Endothelial cell (in vitro differentiated cells): ENCODE measurements at regions not wholly inside any gene's neighbourhood (a gene's known extent, or its start where the extent isn't known, plus 50 kb on each side); places are given as distances from the start of the nearest gene placed in this dataset.

ENCODE experiments used
- DNase-seq: peaks from one replicate; pipeline ENCODE4 v3.0.0; 2021; ENCODE audit warnings: low spot score
- H3K27ac Mint-ChIP-seq: one replicate; pipeline ENCODE4 v1.8.0; 2021; ENCODE audit warnings: mixed read lengths, inconsistent platforms; ENCODE audit not compliant: unreplicated experiment
- H3K27me3 Mint-ChIP-seq: one replicate; pipeline ENCODE4 v1.8.0; 2021; ENCODE audit warnings: mild to moderate bottlenecking, moderate library complexity, mixed read lengths, inconsistent platforms; ENCODE audit not compliant: unreplicated experiment
- H3K36me3 Mint-ChIP-seq: one replicate; pipeline ENCODE4 v1.8.0; 2021; ENCODE audit warnings: mild to moderate bottlenecking, low read depth, mixed read lengths, inconsistent platforms; ENCODE audit not compliant: unreplicated experiment
- H3K4me1 Mint-ChIP-seq: one replicate; pipeline ENCODE4 v1.8.0; 2021; ENCODE audit warnings: mild to moderate bottlenecking, mixed read lengths, inconsistent platforms; ENCODE audit not compliant: unreplicated experiment
- H3K4me3 Mint-ChIP-seq: one replicate; pipeline ENCODE4 v1.8.0; 2021; ENCODE audit warnings: mild to moderate bottlenecking, mixed read lengths, inconsistent platforms; ENCODE audit not compliant: unreplicated experiment
- H3K9me3 Mint-ChIP-seq: one replicate; pipeline ENCODE4 v1.8.0; 2021; ENCODE audit warnings: mixed read lengths, inconsistent platforms; ENCODE audit not compliant: unreplicated experiment
- TF ChIP-seq, protein P1 (sequence below): fragments of 200-600 bp; sonication (generic); IDR thresholded peaks from one replicate; pipeline ENCODE4 v1.5.0; 2021; ENCODE audit warnings: antibody characterized with exemption; ENCODE audit not compliant: unreplicated experiment

DNA sequence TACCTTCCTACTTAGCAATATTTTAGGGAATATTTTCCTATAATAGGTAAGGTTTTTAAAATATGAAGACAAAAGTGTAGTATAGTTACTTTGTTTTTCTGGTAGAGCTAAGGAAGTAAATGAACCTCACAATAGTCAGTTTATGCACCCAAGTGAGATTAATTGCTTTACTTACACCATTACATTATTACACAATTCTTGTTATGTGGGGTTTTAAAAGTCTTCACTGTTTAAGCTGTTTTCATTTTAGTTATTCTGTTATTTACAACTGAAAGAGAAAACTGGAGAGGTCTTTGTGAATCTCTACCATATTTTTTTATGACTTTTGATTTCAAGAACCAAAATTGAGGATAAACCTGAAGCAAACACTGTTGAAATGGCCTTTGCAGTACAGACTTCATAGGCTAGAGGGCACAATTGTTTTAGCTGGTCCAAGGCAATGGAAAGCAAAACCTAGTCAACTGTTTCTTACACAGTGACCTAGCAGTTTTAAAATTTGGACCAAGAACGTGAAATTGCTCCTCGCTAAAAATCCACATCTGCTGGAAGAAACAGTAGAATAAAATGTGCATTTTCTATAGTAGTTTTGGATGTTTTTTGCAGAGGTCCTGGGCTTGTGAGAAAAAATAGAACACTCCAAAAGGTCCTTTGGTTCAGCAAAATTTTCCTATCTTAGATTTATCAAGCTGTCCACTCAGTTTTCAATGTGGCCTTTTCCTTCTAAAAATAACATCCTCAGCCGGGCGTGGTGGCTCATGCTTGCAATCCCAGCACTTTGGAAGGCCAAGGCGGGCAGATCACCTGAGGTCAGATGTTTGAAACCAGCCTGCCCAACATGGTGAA, 66.4 kb upstream of the FER start:
- no peak overlapping the region for H3K4me3 Mint-ChIP-seq
- DNase-seq: peak; percentile 50
- no peak overlapping the region for H3K27ac Mint-ChIP-seq
- TF ChIP-seq, protein P1, sequence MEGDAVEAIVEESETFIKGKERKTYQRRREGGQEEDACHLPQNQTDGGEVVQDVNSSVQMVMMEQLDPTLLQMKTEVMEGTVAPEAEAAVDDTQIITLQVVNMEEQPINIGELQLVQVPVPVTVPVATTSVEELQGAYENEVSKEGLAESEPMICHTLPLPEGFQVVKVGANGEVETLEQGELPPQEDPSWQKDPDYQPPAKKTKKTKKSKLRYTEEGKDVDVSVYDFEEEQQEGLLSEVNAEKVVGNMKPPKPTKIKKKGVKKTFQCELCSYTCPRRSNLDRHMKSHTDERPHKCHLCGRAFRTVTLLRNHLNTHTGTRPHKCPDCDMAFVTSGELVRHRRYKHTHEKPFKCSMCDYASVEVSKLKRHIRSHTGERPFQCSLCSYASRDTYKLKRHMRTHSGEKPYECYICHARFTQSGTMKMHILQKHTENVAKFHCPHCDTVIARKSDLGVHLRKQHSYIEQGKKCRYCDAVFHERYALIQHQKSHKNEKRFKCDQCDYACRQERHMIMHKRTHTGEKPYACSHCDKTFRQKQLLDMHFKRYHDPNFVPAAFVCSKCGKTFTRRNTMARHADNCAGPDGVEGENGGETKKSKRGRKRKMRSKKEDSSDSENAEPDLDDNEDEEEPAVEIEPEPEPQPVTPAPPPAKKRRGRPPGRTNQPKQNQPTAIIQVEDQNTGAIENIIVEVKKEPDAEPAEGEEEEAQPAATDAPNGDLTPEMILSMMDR: peak; percentile 63
- no peaks in the 10 kb centered on the region for H3K9me3 Mint-ChIP-seq
- H3K36me3 Mint-ChIP-seq: no peaks in the 10 kb centered on the region
- peaks cover 5% of the 10 kb centered on the region for H3K27me3 Mint-ChIP-seq
- peaks cover 6% of the 10 kb centered on the region for H3K4me1 Mint-ChIP-seq

DNA sequence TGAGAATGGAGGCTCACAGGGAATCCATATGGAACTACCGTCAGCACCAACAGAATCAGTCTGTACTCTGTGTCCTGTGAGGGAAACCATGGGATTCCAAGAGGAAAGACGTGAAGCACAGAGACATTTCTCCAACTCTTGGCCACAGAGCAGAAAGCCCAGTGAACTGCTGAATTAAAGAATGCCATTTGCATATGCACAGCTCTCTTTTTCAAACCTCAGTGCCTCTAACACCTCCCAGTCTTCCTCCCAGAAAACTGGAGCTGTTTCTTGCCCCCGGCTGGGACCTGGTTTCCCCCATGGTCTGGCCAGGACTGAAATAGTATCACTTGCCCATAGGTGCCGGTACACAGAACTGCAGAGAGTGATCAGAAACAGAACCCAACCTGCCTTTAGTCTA, 69.6 kb upstream of the FER start:
- Mint-ChIP-seq H3K27me3 (peaks cover 5% of the 10 kb centered on the region), H3K27ac (no peak overlapping the region), H3K4me1 (peaks cover 2% of the 10 kb centered on the region), H3K4me3 (no peak overlapping the region), H3K9me3 (no peaks in the 10 kb centered on the region), H3K36me3 (no peaks in the 10 kb centered on the region)
- DNase-seq: no peak
- TF ChIP-seq, protein P1: no peak

DNA sequence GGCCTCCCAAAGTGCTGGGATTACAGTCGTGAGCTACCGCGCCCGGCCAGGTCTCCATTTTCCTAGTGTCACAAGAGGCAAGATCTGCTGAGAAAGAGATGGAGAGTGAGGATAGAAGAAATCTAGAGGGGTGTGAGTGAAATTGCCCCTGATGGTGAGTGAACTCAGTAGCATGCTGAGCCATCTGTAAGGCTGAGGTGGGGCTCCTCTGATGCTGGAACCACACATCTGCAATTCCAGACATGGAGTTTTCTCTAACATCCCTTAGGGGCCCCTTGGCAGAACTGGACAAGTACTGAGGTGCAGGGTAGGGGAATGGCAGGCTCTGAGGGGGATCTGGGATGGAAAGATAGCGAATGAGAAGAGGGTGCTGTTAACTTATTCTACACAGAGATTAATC, 72.0 kb upstream of the FER start:
- Mint-ChIP-seq H3K27ac (no peak overlapping the region), H3K9me3 (no peaks in the 10 kb centered on the region), H3K36me3 (no peaks in the 10 kb centered on the region), H3K4me3 (no peak overlapping the region), H3K4me1 (peaks cover 5% of the 10 kb centered on the region), H3K27me3 (peaks cover 6% of the 10 kb centered on the region)
- TF ChIP-seq, protein P1: no peak
- no peak for DNase-seq

DNA sequence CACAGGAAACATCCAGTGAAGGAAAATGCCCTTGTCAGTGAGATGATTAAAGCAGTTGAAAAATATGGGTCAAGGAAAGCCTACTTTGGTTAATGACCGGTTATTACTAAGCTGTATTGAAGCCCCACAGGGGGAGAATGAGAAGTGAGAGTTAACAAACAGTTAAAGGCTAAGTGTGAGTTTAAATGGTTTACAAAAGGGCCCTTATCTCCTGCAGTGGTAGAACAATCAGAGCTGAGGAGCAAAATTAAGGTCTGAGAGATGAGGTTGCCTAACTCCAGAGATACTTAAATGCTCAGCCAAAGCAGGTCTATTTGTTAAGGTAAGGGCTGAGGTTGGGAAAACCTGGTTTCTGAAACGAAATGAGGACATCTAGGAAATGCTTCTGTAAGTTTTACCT, 75.1 kb upstream of the FER start:
- Mint-ChIP-seq H3K9me3 (no peaks in the 10 kb centered on the region), H3K4me3 (no peak overlapping the region), H3K27ac (no peak overlapping the region), H3K27me3 (peaks cover 1% of the 10 kb centered on the region), H3K36me3 (no peaks in the 10 kb centered on the region), H3K4me1 (peaks cover 3% of the 10 kb centered on the region)
- no peak for DNase-seq
- TF ChIP-seq, protein P1: no peak

DNA sequence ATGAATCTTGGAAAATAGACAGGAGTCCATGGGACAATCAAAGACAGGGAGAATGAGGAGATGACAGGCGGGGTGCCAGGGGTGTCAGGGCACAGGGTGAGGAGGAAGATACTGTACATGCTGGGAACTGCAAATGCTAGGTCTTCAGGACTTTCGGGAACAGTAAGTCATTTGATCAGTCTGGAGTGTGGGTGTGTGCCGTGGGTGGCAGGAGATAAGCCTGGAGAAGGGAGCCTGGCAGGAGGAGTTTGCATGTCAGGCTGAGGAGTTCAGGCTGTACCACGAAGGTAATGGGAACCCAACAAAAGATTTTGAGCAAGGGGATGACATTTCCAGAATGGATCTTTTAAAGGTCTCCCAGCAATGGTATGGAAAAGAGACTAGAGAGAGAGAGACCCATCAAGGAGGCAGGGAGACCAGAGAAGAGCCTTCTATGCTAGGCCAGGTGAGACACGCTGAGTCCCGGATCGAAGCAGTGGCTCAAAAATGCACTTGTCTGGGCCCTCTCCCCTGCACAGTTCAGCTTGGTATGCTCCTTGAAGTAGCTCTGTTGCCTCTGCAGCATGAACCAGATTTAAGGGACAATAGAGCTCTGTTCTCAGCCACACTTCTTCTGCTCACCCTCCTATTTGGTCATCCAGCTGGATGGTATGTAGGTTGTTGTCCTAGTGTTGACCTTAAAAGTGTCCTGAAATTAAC, 77.0 kb upstream of the FER start:
- DNase-seq: no peak
- Mint-ChIP-seq H3K27me3 (peaks cover 1% of the 10 kb centered on the region), H3K4me3 (no peak overlapping the region), H3K4me1 (peaks cover 3% of the 10 kb centered on the region), H3K36me3 (no peaks in the 10 kb centered on the region), H3K9me3 (no peaks in the 10 kb centered on the region), H3K27ac (no peak overlapping the region)
- TF ChIP-seq, protein P1: no peak
